ENCODE measurements at regions not wholly inside any gene's neighbourhood (a gene's known extent, or its start where the extent isn't known, plus 50 kb on each side); places are given as distances from the start of the nearest gene placed in this dataset.

DNA sequence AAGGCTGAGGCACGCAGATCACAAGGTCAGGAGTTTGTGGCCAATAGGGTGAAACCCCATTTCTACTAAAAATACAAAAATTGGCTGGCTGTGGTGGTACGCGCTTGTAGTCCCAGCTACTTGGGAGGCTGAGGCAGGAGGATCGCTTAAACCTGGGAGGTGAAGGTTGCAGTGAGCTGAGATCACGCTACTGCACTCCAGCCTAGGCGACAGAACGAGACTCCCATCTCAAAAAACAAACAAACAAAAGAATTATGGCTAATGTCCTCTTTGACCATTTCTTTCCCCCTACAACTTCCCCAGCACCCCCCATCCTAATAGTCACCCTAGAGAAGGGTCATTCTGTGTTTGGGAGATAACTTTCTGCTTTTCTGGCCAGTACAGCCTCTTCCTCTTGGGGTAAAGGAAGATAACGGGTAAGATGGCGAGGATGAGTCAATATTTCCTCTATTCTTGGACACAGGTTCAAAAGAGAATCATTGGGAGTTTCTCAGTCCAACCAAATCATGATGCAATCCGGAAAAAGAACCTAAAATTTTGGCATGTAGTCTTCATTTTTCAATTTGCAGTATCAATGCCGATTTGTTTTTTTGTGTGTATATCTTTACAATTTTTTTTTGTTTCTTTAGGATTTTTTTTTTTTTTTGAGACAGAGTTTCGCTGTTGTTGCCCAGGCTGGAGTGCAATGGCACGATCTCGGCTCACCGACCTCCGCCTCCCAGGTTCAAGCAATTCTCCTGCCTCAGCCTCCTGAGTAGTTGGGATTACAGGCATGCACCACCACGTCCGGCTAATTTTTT lies 107.6 kb upstream of the MED13 start:
- H3K27me3 ChIP-seq (ENCODE audit: low read depth, low read length) = no peaks in the 10 kb centered on the region
- H3K4me1 ChIP-seq (ENCODE audit: control insufficient read depth in 1 of 2, insufficient read depth in 2 of 2, low read length in 2 of 2) = no peaks in the 10 kb centered on the region
- H3K4me3 ChIP-seq (ENCODE audit: low read depth in 1 of 2, low read length in 2 of 2) = no peak overlapping the region
- H3K27ac ChIP-seq (ENCODE audit: low read length) = no peak overlapping the region
- H3K36me3 ChIP-seq (ENCODE audit: control insufficient read depth in 1 of 2, insufficient read depth in 2 of 2, low read length in 2 of 2) = no peaks in the 10 kb centered on the region
- no peaks in the 10 kb centered on the region for H3K9me3 ChIP-seq (ENCODE audit: control insufficient read depth in 1 of 2, low read length in 2 of 2)

- H3K4me1 ChIP-seq (ENCODE audit: control insufficient read depth in 1 of 2, insufficient read depth in 2 of 2, low read length in 2 of 2) = no peaks in the 10 kb centered on the region
- no peaks in the 10 kb centered on the region for H3K9me3 ChIP-seq (ENCODE audit: control insufficient read depth in 1 of 2, low read length in 2 of 2)
- H3K4me3 ChIP-seq (ENCODE audit: low read depth in 1 of 2, low read length in 2 of 2) = no peak overlapping the region
- no peak overlapping the region for H3K27ac ChIP-seq (ENCODE audit: low read length)
- H3K27me3 ChIP-seq (ENCODE audit: low read depth, low read length) = no peaks in the 10 kb centered on the region
- H3K36me3 ChIP-seq (ENCODE audit: control insufficient read depth in 1 of 2, insufficient read depth in 2 of 2, low read length in 2 of 2) = no peaks in the 10 kb centered on the region
Observed at GRCh38 chr17:62167076-62167475, 102.0 kb upstream of the MED13 start.

- Histone ChIP-seq H3K36me3 (ENCODE audit: control insufficient read depth in 1 of 2, insufficient read depth in 2 of 2, low read length in 2 of 2) (no peaks in the 10 kb centered on the region), H3K27me3 (ENCODE audit: low read depth, low read length) (no peaks in the 10 kb centered on the region), H3K4me3 (ENCODE audit: low read depth in 1 of 2, low read length in 2 of 2) (no peak overlapping the region), H3K27ac (ENCODE audit: low read length) (peak overlapping the region; percentile 35), H3K9me3 (ENCODE audit: control insufficient read depth in 1 of 2, low read length in 2 of 2) (no peaks in the 10 kb centered on the region), H3K4me1 (ENCODE audit: control insufficient read depth in 1 of 2, insufficient read depth in 2 of 2, low read length in 2 of 2) (no peaks in the 10 kb centered on the region)
Observed at GRCh38 chr17:62164747-62165722, 100.0 kb upstream of the MED13 start.

DNA sequence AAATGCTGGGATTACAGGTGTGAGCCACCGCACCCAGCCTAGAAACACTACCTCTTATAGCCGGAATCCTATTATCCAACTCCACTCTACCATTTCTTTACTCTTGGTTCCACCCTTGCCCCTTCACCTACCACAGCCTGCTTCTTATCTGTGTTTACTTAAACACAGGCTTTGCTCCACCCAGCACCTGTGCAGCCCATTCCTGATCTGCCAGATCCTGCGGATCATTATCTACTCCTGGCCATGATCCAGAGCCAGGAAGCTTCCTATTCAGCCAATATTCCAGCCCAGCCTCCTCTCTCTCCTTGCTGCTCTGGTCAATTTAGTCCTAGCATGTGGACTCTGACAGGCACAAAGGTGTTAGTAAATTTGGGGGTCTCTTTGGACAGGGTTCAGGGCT lies 98.8 kb upstream of the MED13 start:
- Histone ChIP-seq H3K9me3 (ENCODE audit: control insufficient read depth in 1 of 2, low read length in 2 of 2) (no peaks in the 10 kb centered on the region), H3K4me3 (ENCODE audit: low read depth in 1 of 2, low read length in 2 of 2) (no peak overlapping the region), H3K36me3 (ENCODE audit: control insufficient read depth in 1 of 2, insufficient read depth in 2 of 2, low read length in 2 of 2) (no peaks in the 10 kb centered on the region), H3K27ac (ENCODE audit: low read length) (no peak overlapping the region), H3K27me3 (ENCODE audit: low read depth, low read length) (no peaks in the 10 kb centered on the region), H3K4me1 (ENCODE audit: control insufficient read depth in 1 of 2, insufficient read depth in 2 of 2, low read length in 2 of 2) (no peaks in the 10 kb centered on the region)

DNA sequence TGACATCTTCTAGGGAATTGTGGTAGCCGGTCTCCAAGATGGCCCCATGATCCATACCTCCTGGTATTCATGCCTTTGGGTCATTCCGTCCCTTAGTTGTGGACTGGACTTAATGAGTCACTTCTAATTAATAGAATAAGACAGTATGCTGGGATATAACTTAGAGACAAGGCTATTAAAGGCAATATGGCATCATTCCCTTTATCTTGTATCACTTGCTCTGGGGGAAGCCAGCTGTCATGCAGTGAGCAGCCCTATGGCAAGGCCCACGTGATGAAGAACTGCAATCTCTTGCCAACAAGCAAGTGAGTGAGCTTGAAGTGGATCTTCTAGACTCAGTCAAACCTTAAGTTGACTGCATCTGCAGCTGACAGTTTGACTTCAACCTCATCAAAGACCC lies 97.8 kb upstream of the MED13 start:
- Histone ChIP-seq H3K4me1 (ENCODE audit: control insufficient read depth in 1 of 2, insufficient read depth in 2 of 2, low read length in 2 of 2) (no peaks in the 10 kb centered on the region), H3K27me3 (ENCODE audit: low read depth, low read length) (no peaks in the 10 kb centered on the region), H3K9me3 (ENCODE audit: control insufficient read depth in 1 of 2, low read length in 2 of 2) (no peaks in the 10 kb centered on the region), H3K4me3 (ENCODE audit: low read depth in 1 of 2, low read length in 2 of 2) (no peak overlapping the region), H3K36me3 (ENCODE audit: control insufficient read depth in 1 of 2, insufficient read depth in 2 of 2, low read length in 2 of 2) (no peaks in the 10 kb centered on the region), H3K27ac (ENCODE audit: low read length) (no peak overlapping the region)

- Histone ChIP-seq H3K27me3 (ENCODE audit: low read depth, low read length) (no peaks in the 10 kb centered on the region), H3K4me3 (ENCODE audit: low read depth in 1 of 2, low read length in 2 of 2) (no peak overlapping the region), H3K9me3 (ENCODE audit: control insufficient read depth in 1 of 2, low read length in 2 of 2) (no peaks in the 10 kb centered on the region), H3K4me1 (ENCODE audit: control insufficient read depth in 1 of 2, insufficient read depth in 2 of 2, low read length in 2 of 2) (no peaks in the 10 kb centered on the region), H3K27ac (ENCODE audit: low read length) (no peak overlapping the region), H3K36me3 (ENCODE audit: control insufficient read depth in 1 of 2, insufficient read depth in 2 of 2, low read length in 2 of 2) (no peaks in the 10 kb centered on the region)
Observed at GRCh38 chr17:62161405-62162148, 96.5 kb upstream of the MED13 start.

- no peak overlapping the region for H3K4me3 ChIP-seq (ENCODE audit: low read depth in 1 of 2, low read length in 2 of 2)
- H3K4me1 ChIP-seq (ENCODE audit: control insufficient read depth in 1 of 2, insufficient read depth in 2 of 2, low read length in 2 of 2) = no peaks in the 10 kb centered on the region
- H3K36me3 ChIP-seq (ENCODE audit: control insufficient read depth in 1 of 2, insufficient read depth in 2 of 2, low read length in 2 of 2) = no peaks in the 10 kb centered on the region
- H3K27me3 ChIP-seq (ENCODE audit: low read depth, low read length) = no peaks in the 10 kb centered on the region
- no peak overlapping the region for H3K27ac ChIP-seq (ENCODE audit: low read length)
- no peaks in the 10 kb centered on the region for H3K9me3 ChIP-seq (ENCODE audit: control insufficient read depth in 1 of 2, low read length in 2 of 2)
Observed at GRCh38 chr17:62160816-62161215, 95.7 kb upstream of the MED13 start.

DNA sequence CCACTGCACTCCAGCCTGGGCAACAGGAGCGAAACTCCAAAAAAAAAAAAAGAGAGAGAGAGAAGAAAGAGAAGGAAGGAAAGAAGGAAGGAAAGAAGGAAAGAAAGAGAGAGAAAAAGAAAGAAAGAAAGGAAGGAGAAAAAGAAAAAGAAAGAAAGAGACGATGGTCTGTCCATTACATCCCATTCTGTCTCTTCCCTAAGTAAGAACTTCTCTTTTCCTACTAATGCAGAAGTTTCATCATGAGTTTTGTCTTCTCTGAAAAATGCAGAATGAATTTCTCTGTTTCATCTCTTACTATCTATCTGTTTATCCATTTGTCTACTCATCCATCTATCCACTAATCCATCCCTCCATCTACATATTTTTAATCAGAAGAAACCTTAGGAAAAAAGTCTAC lies 94.9 kb upstream of the MED13 start:
- no peak overlapping the region for H3K4me3 ChIP-seq (ENCODE audit: low read depth in 1 of 2, low read length in 2 of 2)

DNA sequence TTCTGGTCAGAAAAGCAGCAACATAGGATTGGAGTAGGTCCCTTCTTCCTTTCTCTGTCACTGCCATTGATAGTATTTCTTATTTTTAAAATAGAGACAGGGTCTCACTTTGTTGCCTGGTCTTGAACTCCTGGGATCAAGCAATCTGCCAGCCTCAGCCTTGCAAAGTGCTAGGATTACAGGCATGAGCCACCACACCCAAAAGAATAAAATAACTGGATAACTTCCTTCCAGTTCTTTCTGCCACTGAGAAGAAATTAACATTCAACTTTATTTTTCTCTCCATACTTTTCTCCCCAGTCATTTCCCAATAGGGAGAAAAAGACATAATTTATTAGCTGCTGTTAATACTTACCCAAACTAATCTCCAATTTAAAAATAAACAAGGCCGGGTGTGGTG lies 91.9 kb upstream of the MED13 start:
- no peak overlapping the region for H3K4me3 ChIP-seq (ENCODE audit: low read depth in 1 of 2, low read length in 2 of 2)
- no peaks in the 10 kb centered on the region for H3K27me3 ChIP-seq (ENCODE audit: low read depth, low read length)
- H3K27ac ChIP-seq (ENCODE audit: low read length) = no peak overlapping the region
- no peaks in the 10 kb centered on the region for H3K36me3 ChIP-seq (ENCODE audit: control insufficient read depth in 1 of 2, insufficient read depth in 2 of 2, low read length in 2 of 2)
- H3K9me3 ChIP-seq (ENCODE audit: control insufficient read depth in 1 of 2, low read length in 2 of 2) = no peaks in the 10 kb centered on the region
- no peaks in the 10 kb centered on the region for H3K4me1 ChIP-seq (ENCODE audit: control insufficient read depth in 1 of 2, insufficient read depth in 2 of 2, low read length in 2 of 2)

More for the DNA sequence above, 94.9 kb upstream of the MED13 start:
- Histone ChIP-seq H3K36me3 (ENCODE audit: control insufficient read depth in 1 of 2, insufficient read depth in 2 of 2, low read length in 2 of 2) (no peaks in the 10 kb centered on the region), H3K27me3 (ENCODE audit: low read depth, low read length) (no peaks in the 10 kb centered on the region), H3K9me3 (ENCODE audit: control insufficient read depth in 1 of 2, low read length in 2 of 2) (no peaks in the 10 kb centered on the region), H3K27ac (ENCODE audit: low read length) (no peak overlapping the region), H3K4me1 (ENCODE audit: control insufficient read depth in 1 of 2, insufficient read depth in 2 of 2, low read length in 2 of 2) (no peaks in the 10 kb centered on the region)

DNA sequence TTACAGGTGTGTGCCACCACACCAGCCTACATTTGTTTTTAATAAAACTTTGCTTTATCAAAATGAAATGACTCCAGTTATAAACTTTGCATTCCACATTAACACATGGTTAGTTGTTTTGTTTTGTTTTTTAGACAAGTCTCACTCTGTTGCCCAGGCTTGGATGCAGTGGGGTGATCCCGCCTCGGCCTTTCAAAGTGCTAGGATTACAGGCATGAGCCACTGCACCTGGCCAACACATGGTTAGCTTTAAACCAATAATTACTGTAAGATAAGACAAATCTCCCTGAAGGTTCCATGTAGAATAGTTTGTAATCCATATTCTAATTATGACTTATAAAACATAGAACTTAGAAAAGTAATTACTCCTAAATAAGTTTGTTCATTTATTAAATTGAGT lies 89.8 kb upstream of the MED13 start:
- H3K4me3 ChIP-seq (ENCODE audit: low read depth in 1 of 2, low read length in 2 of 2) = no peak overlapping the region

DNA sequence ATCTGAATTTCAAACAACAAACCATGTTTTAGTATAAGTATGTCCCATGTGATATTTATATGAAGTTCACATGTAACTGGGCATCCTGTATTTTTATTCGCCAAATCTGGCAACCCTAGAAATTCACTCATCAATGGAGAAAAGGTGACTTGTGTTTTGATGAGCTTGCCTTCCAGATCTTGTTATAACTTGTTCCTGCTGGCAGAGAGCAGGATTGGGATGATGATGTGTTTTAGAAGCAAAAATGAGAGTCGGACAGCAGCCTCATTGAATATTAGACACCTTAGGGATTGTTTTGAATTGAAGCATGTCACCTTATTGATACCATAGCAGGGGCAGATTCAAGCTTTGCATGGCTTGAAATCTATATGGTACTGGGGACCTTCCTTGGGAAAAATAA lies 85.4 kb upstream of the MED13 start:
- H3K27ac ChIP-seq (ENCODE audit: low read length) = no peak overlapping the region
- H3K27me3 ChIP-seq (ENCODE audit: low read depth, low read length) = no peaks in the 10 kb centered on the region
- H3K4me1 ChIP-seq (ENCODE audit: control insufficient read depth in 1 of 2, insufficient read depth in 2 of 2, low read length in 2 of 2) = no peaks in the 10 kb centered on the region
- H3K4me3 ChIP-seq (ENCODE audit: low read depth in 1 of 2, low read length in 2 of 2) = no peak overlapping the region
- H3K9me3 ChIP-seq (ENCODE audit: control insufficient read depth in 1 of 2, low read length in 2 of 2) = no peaks in the 10 kb centered on the region
- H3K36me3 ChIP-seq (ENCODE audit: control insufficient read depth in 1 of 2, insufficient read depth in 2 of 2, low read length in 2 of 2) = no peaks in the 10 kb centered on the region

More for the DNA sequence above, 89.8 kb upstream of the MED13 start:
- no peak overlapping the region for H3K27ac ChIP-seq (ENCODE audit: low read length)
- H3K27me3 ChIP-seq (ENCODE audit: low read depth, low read length) = no peaks in the 10 kb centered on the region
- no peaks in the 10 kb centered on the region for H3K36me3 ChIP-seq (ENCODE audit: control insufficient read depth in 1 of 2, insufficient read depth in 2 of 2, low read length in 2 of 2)
- no peaks in the 10 kb centered on the region for H3K9me3 ChIP-seq (ENCODE audit: control insufficient read depth in 1 of 2, low read length in 2 of 2)
- no peaks in the 10 kb centered on the region for H3K4me1 ChIP-seq (ENCODE audit: control insufficient read depth in 1 of 2, insufficient read depth in 2 of 2, low read length in 2 of 2)
